GM19239 (cell line): ENCODE measurements at regions not wholly inside any gene's neighbourhood (a gene's known extent, or its start where the extent isn't known, plus 50 kb on each side); places are given as distances from the start of the nearest gene placed in this dataset.

Experiments used
- DNase-seq: peaks from one replicate; pipeline ENCODE4 v3.0.0; 2011; ENCODE audit warnings: low spot score; ENCODE audit not compliant: insufficient read length
- FAIRE-seq: peaks from 2 replicates; lab custom pipeline; 2011; peaks lifted over from hg19 to GRCh38; lab: Jason Lieb, UNC

DNA sequence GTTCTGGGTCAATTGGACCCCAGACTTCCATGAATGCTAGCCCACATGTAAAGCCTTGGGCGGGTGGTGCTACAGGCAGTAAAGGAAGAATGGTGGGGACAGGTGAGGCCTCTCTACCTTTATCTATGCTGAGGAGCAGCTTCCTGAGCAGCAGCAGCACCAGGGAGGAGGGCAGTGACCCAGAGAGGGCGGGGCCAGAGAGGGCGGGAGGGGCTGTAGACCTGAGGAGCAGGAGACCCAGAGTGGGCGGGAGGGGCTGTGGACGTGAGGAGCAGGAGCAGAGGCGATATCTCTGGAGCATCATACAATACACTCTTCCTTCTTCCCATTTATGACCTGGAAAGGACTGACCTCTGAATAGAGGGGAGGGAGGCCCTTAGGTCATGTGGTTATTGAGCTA is 165.9 kb downstream of the MTRR start:
- FAIRE-seq = no peak
- DNase-seq = no peak

DNA sequence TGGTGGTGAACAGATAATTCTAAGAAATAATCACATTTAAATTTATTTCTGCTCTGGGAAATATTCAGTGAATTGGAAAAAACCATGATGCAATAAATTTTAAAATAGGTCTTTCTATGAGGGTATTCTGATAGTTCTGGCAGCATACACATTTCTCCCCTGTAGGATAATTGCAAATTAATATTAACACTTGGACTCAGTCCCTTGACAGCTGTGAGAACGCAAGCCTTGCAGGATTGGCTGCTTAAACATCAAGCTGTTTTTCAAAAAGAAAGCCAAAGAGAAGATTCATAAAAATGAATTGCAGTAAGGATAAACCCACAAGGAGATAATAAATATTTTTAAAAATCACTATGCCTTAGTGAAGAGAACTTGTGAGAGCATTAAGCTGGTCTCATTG is 180.0 kb downstream of the MTRR start:
- no peak for FAIRE-seq

DNA sequence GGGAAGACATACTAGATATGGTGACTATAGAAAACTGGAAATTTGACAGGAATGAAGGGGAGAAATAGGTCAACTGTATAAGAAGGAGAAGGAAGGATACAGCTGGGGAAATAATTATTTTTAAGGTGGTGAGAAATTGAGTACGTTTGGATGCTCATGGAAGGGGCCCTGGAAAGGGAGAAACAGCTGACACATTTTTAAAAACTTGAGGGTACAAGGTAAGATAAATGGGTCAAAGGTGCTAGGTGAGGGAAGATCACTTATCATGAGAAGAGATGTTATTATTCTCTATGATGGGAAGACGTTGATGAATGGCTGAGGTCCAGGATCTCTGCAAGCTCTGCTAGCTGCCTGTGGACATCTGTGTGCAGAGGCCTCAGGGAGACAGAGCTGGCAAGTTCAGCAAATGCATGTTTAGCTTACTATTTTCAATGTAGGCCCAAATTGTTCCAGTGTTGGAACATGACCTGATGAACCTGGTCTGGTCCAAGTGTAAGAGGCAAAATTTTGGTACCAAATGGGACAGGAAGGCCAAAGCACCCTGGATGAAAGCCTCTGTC is 181.7 kb downstream of the MTRR start:
- DNase-seq (no peak), FAIRE-seq (no peak)

More for the DNA sequence above, 180.0 kb downstream of the MTRR start:
- DNase-seq = no peak

DNA sequence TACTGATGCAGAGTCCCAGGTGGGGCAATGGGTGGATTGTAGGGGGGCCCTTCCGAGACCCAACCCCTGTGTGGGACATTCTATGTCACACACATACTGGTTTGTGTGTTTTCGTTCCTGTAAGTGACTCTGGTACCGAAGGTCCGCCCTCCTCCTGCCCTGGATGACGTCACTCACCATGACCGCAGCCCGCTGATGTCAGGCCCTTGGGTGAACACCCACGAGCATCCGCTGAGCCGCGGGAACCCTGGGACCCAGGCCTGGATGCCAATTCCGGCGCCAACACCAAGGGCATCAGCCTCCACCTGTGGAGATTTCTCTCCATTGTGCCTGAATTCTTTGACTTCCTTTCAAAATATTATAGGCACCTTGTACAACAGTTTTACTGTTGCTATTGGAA is 184.3 kb downstream of the MTRR start:
- DNase-seq (no peak), FAIRE-seq (no peak)

DNA sequence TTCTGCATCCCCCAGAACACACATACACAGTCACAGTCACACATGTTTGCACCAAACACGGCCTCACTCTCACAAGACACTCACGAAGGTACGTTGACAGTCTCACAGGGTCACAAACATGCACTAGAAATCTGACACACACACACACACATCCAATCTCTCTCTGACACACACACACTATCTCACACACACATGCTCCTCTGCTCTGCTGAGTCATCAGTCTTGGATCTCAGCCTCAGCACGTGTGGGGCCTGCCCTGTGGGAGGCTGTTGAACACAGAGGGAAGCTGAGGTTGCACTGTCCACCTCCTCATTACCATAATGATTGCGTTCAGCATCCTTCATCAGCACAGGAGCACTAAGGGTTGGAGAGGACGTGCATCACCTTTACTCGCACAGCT is 188.8 kb downstream of the MTRR start:
- DNase-seq (no peak), FAIRE-seq (no peak)

DNA sequence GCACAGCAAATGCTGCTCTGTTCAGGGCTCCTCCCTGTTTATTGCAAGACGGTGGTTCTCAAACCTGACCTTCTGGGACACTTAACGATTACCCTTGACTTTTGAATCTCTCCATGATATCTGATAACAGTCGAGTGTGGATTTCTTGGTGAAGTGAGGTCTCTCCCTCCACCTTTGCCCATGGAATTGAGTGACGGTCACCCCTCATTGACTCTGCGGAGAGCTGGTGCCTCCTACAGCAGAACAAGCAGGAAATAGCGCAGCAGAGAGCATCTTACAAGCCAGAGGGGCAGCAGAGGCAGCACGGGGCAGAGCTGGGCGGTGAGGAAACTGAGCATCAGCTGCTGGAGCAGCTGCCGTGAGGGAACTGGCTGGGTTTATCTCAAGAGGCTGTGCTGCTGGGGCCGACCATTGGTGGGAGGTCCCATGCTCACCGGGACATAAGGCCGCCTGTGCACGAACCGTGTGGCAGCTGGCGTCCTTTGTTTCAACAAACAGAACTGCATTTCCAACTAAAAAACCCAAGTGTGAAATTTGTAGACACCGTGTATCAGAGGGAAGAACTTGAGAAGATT is 189.8 kb downstream of the MTRR start:
- FAIRE-seq = no peak
- DNase-seq = no peak

DNA sequence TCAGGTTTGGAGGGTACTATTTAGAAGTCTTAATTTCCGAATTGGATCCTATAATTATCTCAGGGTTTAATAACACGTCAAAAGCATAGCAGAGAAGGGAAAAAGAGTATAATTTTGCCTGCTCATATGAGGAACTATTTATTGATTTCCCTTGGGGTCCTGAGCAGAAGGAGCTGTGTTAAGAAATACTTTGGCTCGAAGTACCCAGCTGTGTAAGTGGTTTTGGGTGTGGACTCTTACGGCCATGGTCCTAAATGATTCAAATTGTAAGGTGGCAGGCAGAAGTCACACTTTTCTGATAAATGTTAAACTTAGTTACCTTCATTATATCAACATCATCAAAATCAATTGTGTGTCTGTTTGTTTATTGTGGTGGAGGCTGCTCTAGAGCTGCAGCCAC is 190.4 kb downstream of the MTRR start:
- FAIRE-seq = no peak
- no peak for DNase-seq

DNA sequence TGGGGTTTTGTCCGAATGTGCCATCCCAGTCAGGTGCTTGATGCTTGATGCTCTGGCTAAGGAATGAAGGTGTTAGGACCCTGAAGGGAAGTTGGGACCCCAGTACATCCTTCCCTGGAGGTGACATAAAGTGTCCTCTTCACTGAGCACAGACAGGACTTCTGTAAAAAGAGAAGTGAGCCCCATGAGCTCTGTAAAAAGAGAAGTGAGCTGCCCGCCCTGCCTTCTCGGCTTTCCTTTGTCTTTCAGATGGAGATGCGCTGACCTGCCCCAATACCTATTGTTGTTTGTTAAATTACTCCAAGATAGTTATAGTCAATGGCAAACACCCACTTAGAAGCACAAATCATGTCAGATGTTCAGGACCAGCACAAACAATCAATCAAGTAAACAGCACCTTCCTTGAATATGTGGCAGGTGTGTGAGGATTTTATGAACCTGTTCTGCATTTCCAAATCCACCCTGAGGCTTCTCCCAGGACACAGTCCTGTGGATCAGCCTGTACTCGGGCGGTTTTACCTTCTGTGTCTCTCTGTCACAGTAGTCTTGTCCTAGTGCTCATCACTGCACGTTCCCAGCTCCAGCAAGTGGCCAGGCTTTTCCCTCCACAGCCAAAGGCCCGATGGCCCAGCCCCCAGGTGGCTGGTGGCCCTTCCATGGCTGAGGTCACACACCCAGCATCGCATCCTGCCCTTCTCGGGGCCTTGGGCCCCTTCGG is 191.4 kb downstream of the MTRR start:
- DNase-seq (no peak), FAIRE-seq (no peak)

DNA sequence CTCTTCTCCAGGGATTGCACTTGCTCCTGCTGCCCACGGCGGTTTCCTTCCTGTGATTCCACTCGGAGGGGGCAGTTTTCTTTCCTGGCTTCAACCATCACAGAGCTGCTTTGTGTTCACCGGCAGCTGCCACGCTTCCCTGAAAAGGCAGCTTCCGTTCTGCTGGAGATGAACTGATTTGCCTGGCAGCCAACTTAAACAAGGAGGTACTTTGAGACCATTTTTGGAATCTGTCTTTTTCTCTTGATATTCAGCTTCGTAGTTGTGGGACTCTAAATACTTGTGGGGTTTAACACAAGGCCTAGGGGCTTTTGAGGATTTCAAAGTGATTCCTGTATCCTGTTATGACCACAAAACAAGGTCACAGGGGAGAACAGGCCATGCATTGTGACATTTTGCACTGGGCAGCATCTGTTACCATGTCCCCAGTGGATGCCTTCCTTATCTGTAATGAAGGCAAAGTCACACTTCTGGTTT is 192.0 kb downstream of the MTRR start:
- no peak for DNase-seq

DNA sequence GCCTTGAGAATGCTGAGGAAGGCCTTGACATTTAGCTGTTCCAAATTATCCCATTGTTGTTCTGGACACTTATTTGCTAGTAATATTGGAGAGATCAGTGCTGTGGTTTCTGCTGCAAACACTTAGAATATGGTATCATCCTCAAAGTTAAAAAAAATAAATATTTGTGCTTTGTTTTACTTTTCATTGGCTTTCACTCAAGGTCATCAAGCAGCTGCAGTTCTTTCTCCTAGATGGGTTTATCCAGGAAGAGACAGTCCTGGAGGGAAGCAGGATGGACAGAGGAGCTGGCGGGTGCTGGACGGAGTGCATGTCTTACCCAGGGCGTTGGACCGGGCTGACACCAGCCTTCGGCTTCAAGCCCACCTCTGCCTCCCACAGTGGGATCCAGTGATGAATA is 193.6 kb downstream of the MTRR start:
- FAIRE-seq = no peak
- no peak for DNase-seq

More for the DNA sequence above, 192.0 kb downstream of the MTRR start:
- FAIRE-seq = no peak

DNA sequence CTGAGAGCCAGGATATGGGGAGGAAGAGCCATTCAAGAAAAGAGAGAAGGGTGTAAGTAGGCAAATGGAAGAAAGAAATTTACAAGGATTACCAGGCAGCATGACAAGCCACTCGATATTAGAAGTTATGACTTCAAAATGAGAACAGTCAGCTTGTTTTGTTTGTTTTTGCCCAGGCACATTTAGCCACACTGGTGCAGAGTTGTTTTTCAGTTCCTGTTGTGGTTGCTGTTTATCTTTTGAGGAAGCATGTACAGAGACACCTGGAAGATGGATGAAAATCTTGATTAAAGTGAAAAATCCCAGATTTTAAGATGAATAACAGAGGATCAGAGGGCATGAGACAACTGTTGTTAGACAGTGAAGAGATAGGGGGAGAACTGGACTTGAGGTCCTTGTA is 199.1 kb downstream of the MTRR start:
- DNase-seq = no peak
- FAIRE-seq = no peak

DNA sequence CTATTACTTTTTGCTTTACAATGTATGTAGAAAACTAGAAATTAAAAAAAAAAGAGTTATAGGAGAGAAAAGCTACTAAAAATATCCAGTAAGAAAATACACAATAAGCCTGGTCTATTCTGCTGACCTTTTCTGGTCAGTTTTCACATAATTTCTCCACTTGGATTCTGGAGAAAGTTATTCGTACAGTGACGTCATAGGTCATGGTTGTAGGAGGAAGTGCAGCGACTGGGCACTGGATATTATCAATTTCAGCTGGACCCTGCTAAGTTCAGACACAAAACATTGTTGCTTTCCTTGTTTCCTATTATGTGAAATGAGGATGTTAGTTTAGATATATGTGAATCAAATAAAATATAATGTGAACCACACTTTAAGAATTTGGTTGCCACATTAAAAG is 201.2 kb downstream of the MTRR start:
- FAIRE-seq (no peak), DNase-seq (no peak)

DNA sequence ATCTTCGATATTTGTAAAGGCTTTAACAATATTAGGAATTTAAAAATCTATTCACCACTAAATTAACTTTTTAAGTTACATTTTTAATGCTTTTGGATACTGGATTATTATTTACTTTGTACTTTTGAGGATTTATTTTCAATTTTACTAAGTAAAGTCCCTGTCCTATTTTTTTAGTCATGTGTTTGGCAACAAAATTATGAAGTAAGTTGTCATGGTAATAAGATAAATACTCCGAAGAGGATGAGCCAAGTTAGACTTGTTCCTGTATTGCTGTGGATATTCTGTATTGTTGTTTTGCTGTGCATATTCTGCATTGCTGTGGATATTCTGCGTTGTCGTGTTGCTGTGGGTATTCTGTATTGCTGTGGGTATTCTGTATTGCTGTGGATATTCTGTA is 210.1 kb downstream of the MTRR start:
- DNase-seq = no peak
- no peak for FAIRE-seq

DNA sequence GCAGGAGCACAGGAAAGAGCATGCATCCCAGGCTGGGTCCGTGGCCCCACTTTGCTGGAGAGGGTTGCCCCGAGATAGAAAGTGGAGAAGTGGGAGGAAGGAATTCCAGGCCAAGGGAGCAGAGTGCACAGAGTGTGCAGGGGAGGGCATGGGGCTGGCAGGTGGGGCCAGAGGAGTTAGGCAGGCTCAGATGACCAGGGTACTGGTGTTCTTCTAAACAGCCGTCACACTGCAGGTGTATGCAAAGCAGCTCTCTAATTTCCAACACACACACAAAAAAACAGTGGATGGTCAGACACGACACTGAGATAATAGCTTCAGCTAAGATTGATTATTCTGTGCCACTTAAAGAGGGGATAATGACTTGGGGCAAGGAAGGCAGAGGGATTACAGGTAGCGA is 212.2 kb downstream of the MTRR start:
- no peak for FAIRE-seq
- DNase-seq = no peak

DNA sequence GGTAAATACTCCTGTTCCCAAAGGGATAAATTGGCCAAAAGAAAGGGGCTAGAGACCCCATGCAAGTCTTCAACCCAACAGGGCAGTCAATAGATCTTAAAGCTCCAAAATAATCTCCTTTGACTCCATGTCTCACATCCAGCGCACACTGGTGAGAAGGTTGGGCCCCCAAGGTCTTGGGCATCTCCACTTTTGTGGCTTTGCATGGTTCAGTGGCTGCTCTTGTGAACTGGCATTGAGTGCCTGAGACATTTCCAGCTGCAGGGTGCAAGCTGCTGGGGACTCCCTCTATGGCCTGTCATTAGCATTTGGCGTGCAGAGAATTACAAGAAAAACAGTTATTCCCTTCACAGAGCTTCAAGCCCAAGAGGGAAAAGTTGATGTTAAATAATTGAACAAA is 224.7 kb downstream of the MTRR start:
- DNase-seq (no peak), FAIRE-seq (no peak)

DNA sequence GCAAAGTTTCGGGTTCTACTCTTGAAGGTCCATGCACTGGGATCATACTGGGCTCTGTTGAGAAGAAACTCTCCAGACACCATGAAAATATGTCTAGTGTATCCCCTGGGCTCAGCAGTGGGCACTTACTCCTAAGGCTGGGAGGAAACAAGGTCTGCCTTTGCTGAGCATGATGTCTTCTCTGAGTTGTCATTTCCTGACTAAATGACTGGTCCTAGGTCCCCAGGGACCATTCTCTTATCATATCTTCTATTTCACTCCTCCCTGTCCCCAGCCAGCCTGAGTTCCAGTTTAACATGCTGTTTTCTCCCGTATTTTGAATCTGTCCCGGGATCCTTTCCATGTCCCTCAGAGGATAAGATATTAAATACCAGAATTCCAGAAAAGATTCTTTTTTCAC is 225.4 kb downstream of the MTRR start:
- no peak for DNase-seq
- no peak for FAIRE-seq

DNA sequence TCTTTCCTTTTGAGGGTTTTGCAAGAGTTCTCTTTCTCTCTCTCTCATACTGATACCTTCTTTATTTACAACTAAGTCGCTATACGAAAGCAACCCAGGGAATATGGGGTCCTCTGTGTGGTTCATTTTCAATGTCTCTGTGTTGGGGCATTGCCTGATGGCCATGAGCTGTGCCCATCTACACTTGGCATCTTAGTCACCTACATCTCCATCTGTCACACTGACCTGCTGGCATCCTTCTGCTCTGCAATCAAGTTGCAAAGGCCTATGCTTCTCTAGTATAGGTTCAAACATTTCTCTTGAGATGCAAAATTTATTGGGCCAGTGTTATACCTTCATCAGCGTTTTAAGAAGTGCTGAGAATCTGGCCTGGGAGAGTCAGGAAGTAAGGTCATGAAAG is 228.2 kb downstream of the MTRR start:
- DNase-seq = no peak
- no peak for FAIRE-seq

DNA sequence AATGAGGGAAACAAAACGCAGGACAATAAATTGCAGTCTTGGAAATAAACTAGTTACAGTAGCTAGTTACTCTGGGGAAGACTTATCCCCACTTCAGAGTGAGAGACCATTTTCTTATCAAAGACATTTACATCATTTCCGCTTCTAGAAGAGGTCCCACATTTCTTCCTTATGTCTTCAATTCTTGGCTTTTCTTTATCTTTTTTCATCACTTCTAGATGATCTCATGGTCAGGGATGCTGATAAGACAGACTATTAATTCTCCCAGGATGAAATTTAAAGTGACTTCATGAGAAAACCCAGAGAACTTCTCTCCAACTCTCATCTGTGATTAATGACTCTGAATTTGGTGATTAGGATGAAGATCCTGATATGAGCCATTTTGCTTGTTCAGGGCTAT is 229.1 kb downstream of the MTRR start:
- DNase-seq (no peak), FAIRE-seq (no peak)

DNA sequence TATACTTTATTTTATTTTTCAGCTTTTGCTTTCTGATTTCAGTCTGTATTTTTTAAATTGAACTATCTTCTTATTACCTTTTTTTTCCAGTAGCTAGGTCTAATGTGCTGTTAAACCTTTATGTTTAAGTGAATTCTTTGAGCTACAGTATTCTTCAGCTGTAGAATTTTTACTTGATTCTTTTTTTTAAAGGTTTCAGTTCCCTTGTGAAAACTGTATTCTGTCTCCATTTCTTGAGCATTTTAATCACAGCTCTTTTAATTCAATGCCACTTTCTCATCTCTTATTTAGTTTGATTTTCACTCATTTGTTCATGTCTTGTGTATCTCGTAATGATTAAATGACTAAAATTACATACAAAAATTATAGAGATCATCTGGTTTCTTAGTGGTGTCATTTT is 233.8 kb downstream of the MTRR start:
- no peak for FAIRE-seq
- DNase-seq = no peak

DNA sequence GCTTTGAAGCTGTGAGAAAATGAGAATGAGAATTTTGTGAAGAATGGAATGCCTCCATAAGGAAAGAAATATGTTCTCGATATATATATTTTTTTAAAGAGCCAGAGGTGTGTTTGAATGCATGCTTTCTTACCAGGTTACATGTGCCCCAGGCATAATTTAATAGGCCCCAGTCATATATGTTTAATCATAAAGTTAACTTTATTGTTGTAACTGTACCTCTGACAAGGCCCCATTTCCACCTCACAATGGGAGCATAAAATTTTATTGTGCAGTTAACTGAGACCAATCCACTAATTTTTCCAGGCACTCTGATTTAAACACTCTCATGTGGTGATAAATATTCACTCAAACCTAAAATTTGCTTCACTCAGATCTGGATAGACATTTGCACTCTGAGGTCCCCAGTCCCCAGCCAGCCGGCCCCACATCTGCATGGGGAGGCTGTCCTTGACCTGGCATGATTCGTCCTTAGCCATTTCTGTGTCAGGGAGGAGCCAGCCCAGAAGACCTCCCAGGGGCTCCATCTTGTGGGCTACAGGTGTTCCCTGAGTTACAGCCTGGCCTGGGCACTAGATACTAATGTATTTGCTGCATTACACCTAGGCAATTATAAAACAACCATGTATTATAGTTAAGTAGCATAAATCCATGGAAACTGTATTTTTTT is 245.8 kb downstream of the MTRR start:
- FAIRE-seq = no peak
- no peak for DNase-seq

DNA sequence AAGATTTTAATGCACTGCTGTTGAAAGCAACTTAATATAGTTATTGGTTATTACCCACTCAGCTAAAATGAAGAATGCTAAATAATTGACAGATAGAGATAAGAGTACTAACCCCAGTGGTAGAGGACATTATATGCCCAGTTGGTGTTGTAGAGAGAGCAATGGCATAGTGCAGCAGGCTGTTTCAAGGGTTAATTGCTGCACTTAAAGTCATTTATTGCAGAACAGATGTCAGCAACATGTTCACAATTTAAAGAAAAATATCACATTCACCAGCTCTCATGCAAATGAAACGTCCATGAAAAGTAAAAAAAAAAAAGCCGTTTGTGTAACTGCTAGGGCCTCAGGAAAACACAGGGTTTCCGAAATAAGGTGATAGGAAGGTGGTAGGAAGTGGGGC is 254.6 kb downstream of the MTRR start:
- DNase-seq (no peak), FAIRE-seq (no peak)
